Retinal pigment epithelial cell (primary cell): ENCODE measurements at regions not wholly inside any gene's neighbourhood (a gene's known extent, or its start where the extent isn't known, plus 50 kb on each side); places are given as distances from the start of the nearest gene placed in this dataset.
A peak's percentile ranks its signal among the peaks of the same experiment; 100 is the strongest.
"Not testable (repeated sequence)": the region's sequence is repeated elsewhere in the genome, so short reads cannot be mapped to it uniquely, and the experiment has no call there.

Experiments used
- DNase-seq: peaks from one replicate; pipeline ENCODE4 v3.0.0-alpha.2; 2010; ENCODE audit warnings: low read depth
- H3K4me3 ChIP-seq: 2 replicates; pipeline ENCODE4 v1.5.1; 2011; ENCODE audit warnings: mild to moderate bottlenecking, low read length, control low read depth, moderate library complexity
- TF ChIP-seq, protein P1 (sequence below): conservative IDR thresholded peaks from 2 replicates; pipeline ENCODE4 v1.5.1; 2011; ENCODE audit warnings: low read depth, low read length, control low read depth, inconsistent platforms

DNA sequence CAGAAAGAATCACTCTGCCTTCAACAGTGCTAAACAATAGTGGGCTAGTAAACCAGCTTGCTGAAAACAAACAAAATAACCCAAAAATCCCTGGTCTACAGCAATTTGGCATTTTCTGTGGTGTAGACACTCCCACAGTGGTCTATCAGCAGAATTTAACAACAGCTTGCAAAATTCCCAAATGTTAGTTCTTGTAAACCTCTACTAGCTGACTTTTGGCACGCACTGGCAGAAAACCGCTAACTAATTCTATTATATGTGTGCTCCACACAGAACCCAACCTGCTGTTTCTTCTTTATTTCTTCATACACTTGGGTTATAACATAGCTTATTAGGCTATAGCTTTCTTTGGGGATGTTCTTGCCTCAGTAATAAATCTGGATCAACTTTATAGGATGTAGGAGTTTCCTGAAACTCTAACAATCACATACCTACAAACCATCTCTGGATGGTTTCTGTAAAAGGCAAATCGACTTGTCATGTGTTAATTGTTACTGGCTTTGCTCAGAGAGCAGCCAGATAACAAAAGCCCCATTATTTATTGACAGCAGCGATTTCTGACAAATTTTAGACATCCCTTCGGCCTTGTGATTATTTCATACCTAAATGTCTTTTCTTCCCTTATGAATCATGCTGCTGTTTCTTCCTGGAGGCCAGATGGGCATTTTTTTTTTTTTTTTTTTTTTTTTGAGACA is 82.7 kb upstream of the NAA35 start:
- no peak for DNase-seq
- TF ChIP-seq, protein P1, sequence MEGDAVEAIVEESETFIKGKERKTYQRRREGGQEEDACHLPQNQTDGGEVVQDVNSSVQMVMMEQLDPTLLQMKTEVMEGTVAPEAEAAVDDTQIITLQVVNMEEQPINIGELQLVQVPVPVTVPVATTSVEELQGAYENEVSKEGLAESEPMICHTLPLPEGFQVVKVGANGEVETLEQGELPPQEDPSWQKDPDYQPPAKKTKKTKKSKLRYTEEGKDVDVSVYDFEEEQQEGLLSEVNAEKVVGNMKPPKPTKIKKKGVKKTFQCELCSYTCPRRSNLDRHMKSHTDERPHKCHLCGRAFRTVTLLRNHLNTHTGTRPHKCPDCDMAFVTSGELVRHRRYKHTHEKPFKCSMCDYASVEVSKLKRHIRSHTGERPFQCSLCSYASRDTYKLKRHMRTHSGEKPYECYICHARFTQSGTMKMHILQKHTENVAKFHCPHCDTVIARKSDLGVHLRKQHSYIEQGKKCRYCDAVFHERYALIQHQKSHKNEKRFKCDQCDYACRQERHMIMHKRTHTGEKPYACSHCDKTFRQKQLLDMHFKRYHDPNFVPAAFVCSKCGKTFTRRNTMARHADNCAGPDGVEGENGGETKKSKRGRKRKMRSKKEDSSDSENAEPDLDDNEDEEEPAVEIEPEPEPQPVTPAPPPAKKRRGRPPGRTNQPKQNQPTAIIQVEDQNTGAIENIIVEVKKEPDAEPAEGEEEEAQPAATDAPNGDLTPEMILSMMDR = no peak

DNA sequence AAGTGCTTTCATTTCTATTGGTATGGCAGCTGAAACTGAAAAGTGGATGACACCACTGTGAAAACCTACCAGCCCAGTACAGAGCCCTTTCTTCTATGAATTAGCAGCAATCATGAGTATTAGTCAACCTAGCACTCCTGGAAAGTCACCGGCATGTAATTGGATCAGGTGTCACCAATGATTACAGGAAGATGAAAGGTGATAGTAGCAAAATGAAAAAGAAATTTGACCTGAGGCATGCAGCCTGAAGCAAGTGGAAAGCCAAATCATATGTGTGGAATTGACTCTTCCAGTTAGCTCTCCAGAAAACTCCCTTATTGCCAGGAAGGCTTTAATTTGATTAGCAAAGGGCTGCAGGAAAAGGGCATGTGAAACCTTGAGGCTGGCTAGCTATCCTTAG is 81.2 kb upstream of the NAA35 start:
- H3K4me3 ChIP-seq = no peak overlapping the region
- DNase-seq = peak; percentile 0
- TF ChIP-seq, protein P1 = no peak

More for the DNA sequence above, 82.7 kb upstream of the NAA35 start:
- H3K4me3 ChIP-seq = no peak overlapping the region

DNA sequence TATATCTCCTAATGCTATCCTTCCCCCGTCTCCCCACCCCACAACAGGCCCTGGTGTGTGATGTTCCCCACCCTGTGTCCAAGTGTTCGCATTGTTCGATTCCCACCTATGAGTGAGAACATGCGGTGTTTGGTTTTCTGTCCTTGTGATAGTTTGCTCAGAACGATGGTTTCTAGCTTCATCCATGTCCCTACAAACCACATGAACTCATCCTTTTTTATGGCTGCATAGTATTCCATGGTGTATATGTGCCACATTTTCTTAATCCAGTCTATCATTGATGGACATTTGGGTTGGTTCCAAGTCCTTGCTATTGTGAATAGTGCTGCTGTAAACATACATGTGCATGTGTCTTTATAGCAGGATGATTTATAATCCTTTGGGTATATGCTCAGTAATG is 79.1 kb upstream of the NAA35 start:
- not testable (repeated sequence) for H3K4me3 ChIP-seq, DNase-seq

DNA sequence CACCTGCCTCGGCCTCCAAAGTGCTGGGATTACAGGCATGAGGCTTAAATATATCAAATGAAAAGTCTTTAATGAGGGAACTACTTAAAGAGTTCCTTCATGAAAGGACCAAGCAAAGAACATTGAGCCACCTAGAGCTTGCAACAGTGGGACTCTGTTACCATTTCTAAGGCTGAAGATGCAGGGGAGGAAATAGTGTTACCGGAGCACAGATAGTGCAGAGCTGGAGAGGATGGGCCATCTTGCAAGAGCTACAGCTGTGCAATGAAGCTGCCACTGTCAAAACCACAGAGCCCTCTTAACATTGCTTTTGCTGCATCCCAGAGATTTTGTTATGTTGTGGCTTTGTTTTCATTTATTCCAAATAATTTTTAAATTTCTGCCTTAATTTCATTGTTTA is 77.1 kb upstream of the NAA35 start:
- H3K4me3 ChIP-seq = no peak overlapping the region
- no peak for DNase-seq
- TF ChIP-seq, protein P1 = no peak

DNA sequence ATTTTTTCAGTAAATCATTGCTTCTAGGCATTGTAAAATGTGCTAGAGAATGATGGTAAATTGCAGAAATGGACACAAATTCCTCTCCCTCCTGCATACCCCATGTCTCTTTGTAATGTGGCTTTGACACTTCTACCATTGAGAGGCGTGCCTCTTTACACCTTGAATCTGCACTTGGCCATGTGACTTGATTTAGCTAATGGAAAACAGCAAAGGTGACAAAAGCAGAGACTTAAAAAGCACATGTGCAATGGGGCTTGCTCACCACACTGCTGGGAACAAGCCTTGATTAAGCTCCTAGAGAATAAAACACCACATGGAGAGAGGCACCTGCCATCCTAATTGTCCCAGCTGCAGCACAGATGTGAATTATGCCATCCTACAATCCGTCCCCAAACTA is 69.9 kb upstream of the NAA35 start:
- TF ChIP-seq, protein P1 = no peak
- no peak for DNase-seq
- H3K4me3 ChIP-seq = no peak overlapping the region

DNA sequence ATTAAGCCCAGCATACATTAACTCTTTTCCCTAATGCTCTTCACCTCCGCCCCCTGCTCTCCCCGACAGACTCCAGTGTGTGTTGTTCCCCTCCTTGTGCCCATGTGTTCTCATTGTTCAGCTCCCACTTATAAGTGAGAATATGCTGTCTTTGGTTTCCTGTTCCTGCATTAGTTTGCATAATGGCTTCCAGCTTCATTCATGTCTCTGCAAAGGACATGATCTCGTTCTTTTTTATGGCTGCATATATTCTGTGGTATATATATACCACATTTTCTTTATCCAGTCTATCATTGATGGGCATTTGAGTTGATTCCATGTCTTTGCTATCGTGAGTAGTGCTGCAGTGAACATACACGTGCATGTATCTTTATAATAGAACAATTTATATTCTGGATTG is 69.3 kb upstream of the NAA35 start:
- not testable (repeated sequence) for DNase-seq, H3K4me3 ChIP-seq

DNA sequence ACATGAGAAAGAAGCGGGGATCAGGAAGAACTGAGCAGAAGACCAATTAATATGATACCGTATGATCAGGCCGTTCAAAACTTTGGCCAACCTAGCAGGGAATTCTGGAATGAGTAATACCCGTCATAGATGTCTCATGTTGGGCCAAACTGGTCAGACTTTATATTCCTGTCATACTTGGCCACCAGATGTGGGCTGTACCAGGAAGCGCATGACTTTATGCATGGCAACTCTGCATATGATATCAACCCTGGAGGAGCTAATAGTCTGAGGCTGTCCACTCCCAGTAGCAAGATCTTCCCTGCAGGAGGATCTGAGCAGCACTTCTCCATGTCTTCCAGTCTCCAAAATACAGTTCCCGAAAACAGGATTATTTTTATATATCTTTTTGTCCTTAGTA is 68.5 kb upstream of the NAA35 start:
- no peak overlapping the region for H3K4me3 ChIP-seq
- DNase-seq = no peak
- TF ChIP-seq, protein P1 = no peak

DNA sequence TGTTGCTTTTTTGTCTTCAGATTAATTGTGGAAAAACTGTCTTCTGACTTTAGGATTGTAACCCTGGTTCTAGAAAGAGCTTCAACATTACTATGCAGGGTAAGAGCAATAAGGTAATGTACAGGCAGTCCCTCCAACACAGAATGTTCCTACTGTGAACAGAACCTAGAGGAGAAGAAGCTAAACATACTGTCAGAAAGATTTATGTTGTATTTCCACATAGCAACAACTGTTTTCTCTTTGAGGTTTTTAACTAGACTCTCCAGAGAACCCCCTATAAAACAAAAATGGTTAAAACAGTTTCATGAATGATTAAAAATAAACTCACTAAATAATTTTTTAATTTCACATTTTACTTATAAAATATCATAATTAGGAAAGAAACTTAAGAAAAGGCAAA is 64.3 kb upstream of the NAA35 start:
- H3K4me3 ChIP-seq = no peak overlapping the region
- TF ChIP-seq, protein P1 = no peak
- no peak for DNase-seq

DNA sequence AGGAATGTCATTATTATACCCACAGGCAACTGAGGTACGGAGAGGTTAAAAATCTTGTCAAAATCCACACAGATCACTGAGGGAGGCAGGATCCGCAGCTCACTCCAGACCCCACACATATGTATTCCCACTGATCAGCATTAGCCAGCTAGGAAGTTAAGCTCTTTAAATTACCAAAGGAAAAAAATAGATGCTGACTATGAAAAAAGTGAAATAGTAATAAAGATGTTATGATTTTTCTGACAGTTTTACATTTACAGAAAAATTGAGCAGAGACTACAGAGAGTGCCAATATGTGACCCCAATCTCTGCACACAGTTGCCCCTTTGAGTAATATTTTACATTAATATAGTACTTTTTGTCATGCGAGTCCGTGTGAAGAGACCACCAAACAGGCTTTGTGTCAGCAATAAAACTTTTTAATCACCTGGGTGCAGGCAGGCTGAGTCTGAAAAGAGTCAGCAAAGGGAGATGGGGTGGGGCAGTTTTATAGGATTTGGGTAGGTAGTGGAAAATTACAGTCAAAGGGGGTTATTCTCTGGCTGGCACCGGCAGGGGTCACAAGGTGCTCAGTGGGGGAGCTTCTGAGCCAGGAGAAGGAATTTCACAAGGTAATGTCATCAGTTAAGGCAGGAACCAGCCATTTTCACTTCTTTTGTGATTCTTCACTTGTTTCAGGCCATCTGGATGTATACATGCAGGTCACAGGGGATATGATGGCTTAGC is 61.9 kb upstream of the NAA35 start:
- DNase-seq, H3K4me3 ChIP-seq: not testable (repeated sequence)

DNA sequence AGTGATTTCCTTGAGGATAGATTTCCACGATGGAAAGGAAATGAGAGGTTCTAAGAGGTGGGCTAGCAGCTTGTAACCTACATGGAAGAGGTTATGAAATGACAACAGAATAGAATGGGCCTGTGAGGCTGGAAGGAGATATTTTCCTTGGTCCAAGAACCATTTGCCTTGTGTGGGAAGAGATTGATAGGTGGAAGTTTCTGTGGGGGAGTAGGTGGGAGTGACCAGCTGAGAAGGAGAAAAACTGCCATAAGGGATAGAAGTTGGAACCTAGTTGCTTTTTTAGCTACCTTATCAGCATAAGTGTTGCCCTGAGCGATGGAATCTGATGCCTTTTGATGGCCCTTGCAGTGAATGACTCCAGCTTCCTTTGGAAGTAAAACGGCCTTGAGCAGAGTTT is 60.4 kb upstream of the NAA35 start:
- not testable (repeated sequence) for H3K4me3 ChIP-seq, DNase-seq
